ENCODE measurements at regions not wholly inside any gene's neighbourhood (a gene's known extent, or its start where the extent isn't known, plus 50 kb on each side); places are given as distances from the start of the nearest gene placed in this dataset.

DNA sequence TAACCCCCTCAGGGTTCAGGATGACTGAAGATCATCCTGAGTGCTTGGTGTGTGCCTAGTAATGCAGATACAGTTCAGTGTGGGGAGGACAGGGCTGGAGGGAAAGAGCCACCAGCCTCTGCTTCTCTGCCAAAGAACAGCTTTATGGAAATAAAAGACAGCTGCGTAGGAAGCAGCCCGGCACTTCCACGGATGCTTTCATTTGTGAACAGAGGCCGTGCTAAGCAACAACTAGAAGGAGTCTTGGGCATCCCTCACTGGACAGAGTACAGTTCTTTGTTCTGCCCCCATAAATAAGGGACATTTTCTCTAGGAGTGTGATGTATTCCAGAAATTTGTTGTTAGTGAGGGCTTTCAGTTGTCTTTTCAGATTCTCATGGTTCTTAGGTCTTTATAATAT lies 194.8 kb upstream of the RGMA start:
- WGBS, 2 donors: 26 to 36% methylated on average over 4 of the region's 4 CpGs
- Histone ChIP-seq H3K36me3 (no peaks in the 10 kb centered on the region), H3K4me3 (no peak overlapping the region), H3K4me1 (peaks cover 0 to 19% (median 7%) of the 10 kb centered on the region in 4 donors), H3K9me3 (no peaks in the 10 kb centered on the region), H3K27ac (no peak overlapping the region), H3K27me3 (peaks cover 0 to 5% of the 10 kb centered on the region in 2 donors)
- TF ChIP-seq, protein P1, sequence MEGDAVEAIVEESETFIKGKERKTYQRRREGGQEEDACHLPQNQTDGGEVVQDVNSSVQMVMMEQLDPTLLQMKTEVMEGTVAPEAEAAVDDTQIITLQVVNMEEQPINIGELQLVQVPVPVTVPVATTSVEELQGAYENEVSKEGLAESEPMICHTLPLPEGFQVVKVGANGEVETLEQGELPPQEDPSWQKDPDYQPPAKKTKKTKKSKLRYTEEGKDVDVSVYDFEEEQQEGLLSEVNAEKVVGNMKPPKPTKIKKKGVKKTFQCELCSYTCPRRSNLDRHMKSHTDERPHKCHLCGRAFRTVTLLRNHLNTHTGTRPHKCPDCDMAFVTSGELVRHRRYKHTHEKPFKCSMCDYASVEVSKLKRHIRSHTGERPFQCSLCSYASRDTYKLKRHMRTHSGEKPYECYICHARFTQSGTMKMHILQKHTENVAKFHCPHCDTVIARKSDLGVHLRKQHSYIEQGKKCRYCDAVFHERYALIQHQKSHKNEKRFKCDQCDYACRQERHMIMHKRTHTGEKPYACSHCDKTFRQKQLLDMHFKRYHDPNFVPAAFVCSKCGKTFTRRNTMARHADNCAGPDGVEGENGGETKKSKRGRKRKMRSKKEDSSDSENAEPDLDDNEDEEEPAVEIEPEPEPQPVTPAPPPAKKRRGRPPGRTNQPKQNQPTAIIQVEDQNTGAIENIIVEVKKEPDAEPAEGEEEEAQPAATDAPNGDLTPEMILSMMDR (IDR thresholded peaks at IDR 0.05): no peak
- TF ChIP-seq POLR2A (IDR thresholded peaks at IDR 0.05): no peak
- TF ChIP-seq EP300 (IDR thresholded peaks at IDR 0.05): no peak
- DNase-seq (ENCODE audit: low spot score in 2 of 2): no peak

DNA sequence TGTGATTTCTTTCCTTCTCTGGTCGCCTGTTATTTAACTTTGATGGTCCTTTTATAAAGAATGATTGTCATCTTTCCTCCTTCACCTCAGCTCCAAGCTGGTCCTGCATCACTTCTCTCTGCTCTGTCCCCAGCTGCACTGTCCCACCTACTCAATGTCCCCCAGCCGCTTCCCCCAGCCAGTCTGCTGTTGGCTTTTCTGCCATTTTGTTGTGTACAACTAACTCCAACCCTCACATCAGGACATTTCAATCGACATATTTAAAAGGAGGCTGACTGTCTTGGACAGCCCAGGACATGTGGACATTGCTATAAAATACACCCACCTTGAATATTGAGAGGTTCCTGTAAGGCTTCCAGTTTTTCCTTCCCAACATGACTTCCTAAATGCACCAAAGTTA lies 193.8 kb upstream of the RGMA start:
- no peak for DNase-seq (ENCODE audit: low spot score in 2 of 2)
- no peaks in the 10 kb centered on the region for H3K9me3 ChIP-seq
- no peaks in the 10 kb centered on the region for H3K36me3 ChIP-seq
- peaks cover 0 to 5% of the 10 kb centered on the region in 2 donors for H3K27me3 ChIP-seq
- 90 to 93% methylated on average over 3 of the region's 3 CpGs for WGBS, 2 donors
- no peak overlapping the region for H3K27ac ChIP-seq
- TF ChIP-seq EP300 (IDR thresholded peaks at IDR 0.05): no peak
- H3K4me3 ChIP-seq: no peak overlapping the region
- peaks cover 0 to 13% (median 5%) of the 10 kb centered on the region in 4 donors for H3K4me1 ChIP-seq

DNA sequence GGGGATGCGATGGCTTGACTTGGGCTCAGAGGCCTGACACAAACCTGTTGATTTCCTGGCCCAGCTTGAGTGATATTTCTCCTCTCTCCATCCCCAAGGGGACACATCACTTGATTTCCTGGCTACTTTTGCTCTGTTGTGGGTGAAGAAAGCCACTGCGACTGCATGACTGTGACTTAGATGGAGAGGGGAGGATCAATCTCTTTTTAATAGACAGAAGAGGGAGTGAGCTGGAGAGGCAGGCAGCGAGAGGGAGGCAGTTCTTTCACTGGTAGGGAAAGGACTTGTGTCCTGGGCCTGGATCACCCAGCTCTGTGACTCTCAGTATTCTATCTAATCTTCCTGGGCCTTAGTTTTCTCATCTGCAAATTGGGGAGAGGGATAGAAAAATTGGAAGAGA lies 189.8 kb upstream of the RGMA start:
- H3K9me3 ChIP-seq: peaks cover 0 to 5% (median 0%) of the 10 kb centered on the region in 4 donors
- no peak overlapping the region for H3K4me3 ChIP-seq
- peaks cover 0 to 5% of the 10 kb centered on the region in 2 donors for H3K27me3 ChIP-seq
- TF ChIP-seq POLR2A (IDR thresholded peaks at IDR 0.05): no peak
- TF ChIP-seq, protein P1 (IDR thresholded peaks at IDR 0.05): no peak
- TF ChIP-seq EP300 (IDR thresholded peaks at IDR 0.05): no peak
- no peak for DNase-seq (ENCODE audit: low spot score in 2 of 2)
- H3K36me3 ChIP-seq: no peaks in the 10 kb centered on the region
- H3K27ac ChIP-seq: no peak overlapping the region
- 96 to 98% methylated on average over 3 of the region's 3 CpGs for WGBS, 2 donors
- H3K4me1 ChIP-seq: peaks cover 0 to 13% (median 5%) of the 10 kb centered on the region in 4 donors

DNA sequence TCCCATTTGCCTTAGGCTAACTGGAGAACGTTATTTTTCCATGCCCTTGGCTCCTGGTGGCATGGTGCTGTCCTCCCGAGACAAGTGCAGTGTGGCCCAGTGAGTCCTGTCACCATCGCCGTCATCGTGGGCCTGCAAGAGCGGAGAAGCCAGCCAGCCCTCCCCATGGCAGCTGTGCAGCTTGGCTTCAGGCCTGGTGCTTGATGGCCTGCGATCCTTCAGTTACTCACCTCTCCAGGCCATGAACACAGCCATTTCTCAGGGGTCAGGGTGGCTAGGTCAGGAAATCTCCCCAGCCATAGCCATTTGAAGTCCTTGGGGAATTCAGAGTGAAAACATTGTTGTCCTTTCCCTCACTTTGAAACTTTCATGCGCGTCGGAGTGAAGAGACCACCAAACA lies 189.0 kb upstream of the RGMA start:
- TF ChIP-seq, protein P1 (IDR thresholded peaks at IDR 0.05): no peak
- TF ChIP-seq POLR2A (IDR thresholded peaks at IDR 0.05): no peak
- no peak for TF ChIP-seq EP300 (IDR thresholded peaks at IDR 0.05)
- H3K9me3 ChIP-seq: peaks cover 0 to 9% (median 0%) of the 10 kb centered on the region in 4 donors
- H3K4me1 ChIP-seq: peaks cover 0 to 13% (median 5%) of the 10 kb centered on the region in 4 donors
- H3K4me3 ChIP-seq: no peak overlapping the region
- WGBS, 2 donors: 89 to 91% methylated on average over 10 of the region's 10 CpGs
- H3K27me3 ChIP-seq: peaks cover 0 to 5% of the 10 kb centered on the region in 2 donors
- no peaks in the 10 kb centered on the region for H3K36me3 ChIP-seq
- H3K27ac ChIP-seq: no peak overlapping the region
- DNase-seq (ENCODE audit: low spot score in 2 of 2): no peak

DNA sequence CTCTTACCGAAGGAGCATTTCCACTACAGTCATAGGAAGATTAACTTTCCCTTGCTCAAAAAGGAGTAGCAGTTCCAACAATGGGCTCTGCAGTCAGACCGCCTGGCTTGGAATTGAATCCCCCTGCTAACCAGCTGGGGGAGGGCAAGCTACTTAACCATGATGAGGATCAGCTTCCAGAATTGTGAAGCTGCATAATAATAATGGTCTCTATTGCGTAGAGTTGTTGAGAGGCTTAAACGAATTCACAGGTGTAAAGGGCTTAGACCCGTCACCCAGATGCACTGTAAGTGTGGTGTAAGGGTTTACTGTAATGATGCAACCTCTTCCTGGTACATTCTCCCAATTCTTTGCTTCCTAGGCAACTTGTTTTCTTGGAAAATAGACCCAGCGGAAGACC lies 185.2 kb upstream of the RGMA start:
- H3K27ac ChIP-seq: no peak overlapping the region
- WGBS, 2 donors: 76 to 78% methylated on average over 6 of the region's 6 CpGs
- H3K36me3 ChIP-seq: no peaks in the 10 kb centered on the region

More for the DNA sequence above, 185.2 kb upstream of the RGMA start:
- no peak for TF ChIP-seq EP300 (IDR thresholded peaks at IDR 0.05)
- TF ChIP-seq POLR2A (IDR thresholded peaks at IDR 0.05): no peak
- TF ChIP-seq, protein P1 (IDR thresholded peaks at IDR 0.05): no peak
- DNase-seq (ENCODE audit: low spot score in 2 of 2): no peak
- peaks cover 0 to 40% (median 0%) of the 10 kb centered on the region in 4 donors for H3K9me3 ChIP-seq
- H3K27me3 ChIP-seq: no peaks in the 10 kb centered on the region
- no peak overlapping the region for H3K4me3 ChIP-seq
- no peaks in the 10 kb centered on the region for H3K4me1 ChIP-seq

All from tibial nerve (tissue), 4 donors.